HCT116 (cell line): ENCODE measurements at regions not wholly inside any gene's neighbourhood (a gene's known extent, or its start where the extent isn't known, plus 50 kb on each side); places are given as distances from the start of the nearest gene placed in this dataset.

Experiments
- CTCF ChIP-seq, 3 experiments: fragments of 200-600 bp in 1 of 3; sonication (generic) in 1 of 3; IDR thresholded peaks in 2 of 3; conservative IDR thresholded peaks in 1 of 3; 2 replicates each; pipeline ENCODE4 v1.5.1; 2012 to 2017; ENCODE audit warnings: low read depth in 2 of 3, low read length in 2 of 3, antibody characterized with exemption in 1 of 3, borderline replicate concordance in 1 of 3, control low read depth in 1 of 3, mild to moderate bottlenecking in 1 of 3, mixed read lengths in 1 of 3, mixed run types in 1 of 3, moderate library complexity in 1 of 3; ENCODE audit not compliant: insufficient read depth in 1 of 3
- MAX ChIP-seq: IDR thresholded peaks from 2 replicates; pipeline ENCODE4 v1.6.1; 2012
- POLR2A ChIP-seq: IDR thresholded peaks from 2 replicates; pipeline ENCODE4 v1.7.0; 2011; ENCODE audit warnings: borderline replicate concordance; ENCODE audit not compliant: insufficient read depth, insufficient read length; ENCODE audit errors: extremely low read depth
- POLR2AphosphoS5 ChIP-seq: IDR thresholded peaks from 2 replicates; pipeline ENCODE4 v1.6.1; 2011; ENCODE audit warnings: mild to moderate bottlenecking, low read depth, low read length, moderate library complexity
- RAD21 ChIP-seq: IDR thresholded peaks from 2 replicates; pipeline ENCODE4 v1.6.1; 2012; ENCODE audit warnings: low read depth, mild to moderate bottlenecking
- YY1 ChIP-seq: IDR thresholded peaks from 2 replicates; pipeline ENCODE4 v1.6.1; 2011; ENCODE audit warnings: low read length, low read depth, moderate library complexity, mild to moderate bottlenecking; ENCODE audit not compliant: insufficient replicate concordance; ENCODE audit errors: extremely low read depth

GRCh38 chr2:126378176-126378575, 277.8 kb upstream of the GYPC start:
- no peak for TF ChIP-seq POLR2AphosphoS5
- no peak for TF ChIP-seq CTCF (IDR thresholded peaks at IDR 0.05 in 2 of 3, conservative IDR thresholded peaks at IDR 0.05 in 1 of 3; ENCODE audit: borderline replicate concordance in 1 of 3, insufficient read depth in 1 of 3, low read depth in 2 of 3, low read length in 2 of 3)
- TF ChIP-seq RAD21 = no peak
- no peak for TF ChIP-seq YY1
- TF ChIP-seq MAX = no peak
- TF ChIP-seq POLR2A = no peak
